OCI-M2 (cell line): ENCODE measurements at regions not wholly inside any gene's neighbourhood (a gene's known extent, or its start where the extent isn't known, plus 50 kb on each side); places are given as distances from the start of the nearest gene placed in this dataset.

Experiments
- DNase-seq: peaks from one replicate; lab custom pipeline; 2025; ENCODE audit not compliant: unreplicated experiment; lab: John Stamatoyannopoulos, UW

GRCh38 chr2:76270096-76270710 lies 559.5 kb upstream of the GCFC2 start:
- DNase-seq, result no peak

- no peak for DNase-seq
Measured at GRCh38 chr2:76268902-76269620, 558.3 kb upstream of the GCFC2 start.

GRCh38 chr2:76268484-76268883 lies 557.8 kb upstream of the GCFC2 start:
- no peak for DNase-seq

- DNase-seq, result no peak
Measured at GRCh38 chr2:76257802-76258201, 547.1 kb upstream of the GCFC2 start.

GRCh38 chr2:76256458-76257088 lies 545.9 kb upstream of the GCFC2 start:
- no peak for DNase-seq

GRCh38 chr2:76252704-76253103 lies 542.0 kb upstream of the GCFC2 start:
- DNase-seq, result no peak

- DNase-seq, result no peak
Measured at GRCh38 chr2:76251342-76251741, 540.6 kb upstream of the GCFC2 start.

GRCh38 chr2:76247006-76247405 lies 536.3 kb upstream of the GCFC2 start:
- DNase-seq, result no peak

GRCh38 chr2:76211991-76212985 lies 501.6 kb upstream of the GCFC2 start:
- DNase-seq, result no peak

- no peak for DNase-seq
Measured at GRCh38 chr2:76210551-76210950, 499.8 kb upstream of the GCFC2 start.

GRCh38 chr2:76204048-76204447 lies 493.3 kb upstream of the GCFC2 start:
- DNase-seq, result no peak

GRCh38 chr2:76202866-76203265 lies 492.2 kb upstream of the GCFC2 start:
- DNase-seq, result no peak

GRCh38 chr2:76197842-76198448 lies 487.2 kb upstream of the GCFC2 start:
- no peak for DNase-seq

- no peak for DNase-seq
Measured at GRCh38 chr2:76197428-76197827, 486.7 kb upstream of the GCFC2 start.

- no peak for DNase-seq
Measured at GRCh38 chr2:76194031-76194775, 483.5 kb upstream of the GCFC2 start.

- no peak for DNase-seq
Measured at GRCh38 chr2:76193089-76193488, 482.4 kb upstream of the GCFC2 start.

- DNase-seq, result no peak
Measured at GRCh38 chr2:76188334-76189008, 477.8 kb upstream of the GCFC2 start.

- no peak for DNase-seq
Measured at GRCh38 chr2:76187415-76187814, 476.7 kb upstream of the GCFC2 start.

GRCh38 chr2:76180676-76181075 lies 470.0 kb upstream of the GCFC2 start:
- DNase-seq, result no peak

- no peak for DNase-seq
Measured at GRCh38 chr2:76178610-76179009, 467.9 kb upstream of the GCFC2 start.
